ENCODE measurements at regions not wholly inside any gene's neighbourhood (a gene's known extent, or its start where the extent isn't known, plus 50 kb on each side); places are given as distances from the start of the nearest gene placed in this dataset.
A peak's percentile ranks its signal among the peaks of the same experiment; 100 is the strongest.

DNA sequence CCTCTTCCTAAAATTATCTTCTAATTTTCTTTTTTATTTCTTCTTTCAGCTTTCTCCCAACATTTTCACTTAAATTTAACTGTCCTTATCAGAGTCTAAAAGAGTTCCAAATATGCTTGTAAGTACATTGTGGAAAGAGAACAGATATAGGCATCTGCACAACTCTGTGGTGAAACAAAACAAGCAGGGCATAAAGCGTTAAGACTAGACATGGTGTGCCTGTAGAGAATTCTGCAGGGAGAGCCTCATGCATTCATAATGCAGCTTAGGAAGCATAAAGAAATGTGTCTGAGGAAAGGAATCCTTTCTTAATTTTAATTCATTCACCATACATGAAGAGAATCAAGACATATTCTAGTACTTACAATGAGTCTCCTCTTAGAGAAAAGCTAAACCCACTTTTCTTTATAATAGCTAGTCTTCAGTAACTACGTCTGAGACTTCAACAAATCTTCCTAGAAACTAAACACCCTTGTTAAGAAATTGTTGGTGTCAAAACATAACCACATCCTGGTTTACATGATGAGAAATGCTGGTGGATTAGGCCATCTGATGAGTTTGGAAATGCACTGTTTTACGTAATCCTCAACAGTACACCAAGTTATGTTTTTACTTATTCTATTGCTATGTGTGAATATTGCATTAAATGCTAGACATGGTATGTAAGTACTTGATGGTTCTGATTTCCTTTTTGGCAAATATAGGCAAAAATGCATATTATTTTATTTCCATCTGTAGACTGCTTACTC, 307.8 kb upstream of the GIMD1 start:
- Histone ChIP-seq H3K27ac (no peak overlapping the region), H3K9me3 (replicated peaks) (no peaks in the 10 kb centered on the region), H3K4me1 (no peaks in the 10 kb centered on the region), H3K27me3 (no peaks in the 10 kb centered on the region), H3K36me3 (no peaks in the 10 kb centered on the region), H3K4me3 (no peak overlapping the region)
- DNase-seq = no peak

DNA sequence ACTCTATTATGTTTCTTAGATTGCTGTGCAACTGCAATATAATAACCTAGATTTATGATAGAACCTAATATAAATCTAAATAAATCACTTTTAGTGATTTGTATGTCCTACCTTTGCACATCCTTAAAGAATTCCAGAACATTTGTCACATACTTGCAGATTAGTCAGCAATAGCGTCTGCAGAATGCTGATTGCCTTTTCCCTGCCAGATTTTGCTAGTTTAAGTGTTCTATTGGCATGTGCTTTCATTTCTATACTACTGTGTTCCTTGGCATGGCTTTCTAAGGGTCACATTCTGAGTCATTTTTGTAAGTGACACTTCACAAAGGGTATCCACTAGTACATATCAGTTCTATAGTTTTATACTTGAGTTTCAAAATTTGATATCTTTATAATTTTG, 303.1 kb upstream of the GIMD1 start:
- no peaks in the 10 kb centered on the region for H3K27me3 ChIP-seq
- no peak overlapping the region for H3K27ac ChIP-seq
- no peaks in the 10 kb centered on the region; the same call in 1 of the 2 replicates for H3K9me3 ChIP-seq (replicated peaks)
- no peaks in the 10 kb centered on the region for H3K4me1 ChIP-seq
- no peak overlapping the region for H3K4me3 ChIP-seq
- no peaks in the 10 kb centered on the region for H3K36me3 ChIP-seq
- no peak for DNase-seq

DNA sequence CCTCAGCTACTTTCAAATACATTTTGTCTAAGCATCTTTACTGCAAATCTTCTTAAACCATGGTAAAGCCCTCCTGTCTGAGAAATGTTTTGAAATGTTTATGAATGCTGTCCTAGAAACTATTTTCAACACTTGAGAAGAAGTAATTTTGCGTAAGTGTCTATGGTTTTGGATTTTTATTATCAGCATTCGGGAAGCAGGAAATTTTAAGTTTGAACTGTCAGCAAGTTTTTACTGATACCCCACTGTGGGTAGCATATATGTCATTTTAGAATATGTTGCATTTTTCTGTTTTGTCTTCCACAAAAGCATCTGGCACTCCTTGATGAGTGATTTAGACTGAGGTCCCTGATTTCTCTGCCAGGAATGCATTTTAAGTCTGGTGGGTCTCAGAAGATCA, 302.4 kb upstream of the GIMD1 start:
- H3K27ac ChIP-seq = no peak overlapping the region
- no peaks in the 10 kb centered on the region for H3K27me3 ChIP-seq
- DNase-seq = no peak
- H3K9me3 ChIP-seq (replicated peaks) = no peaks in the 10 kb centered on the region; the same call in 1 of the 2 replicates
- H3K4me1 ChIP-seq = no peaks in the 10 kb centered on the region
- no peaks in the 10 kb centered on the region for H3K36me3 ChIP-seq
- no peak overlapping the region for H3K4me3 ChIP-seq

DNA sequence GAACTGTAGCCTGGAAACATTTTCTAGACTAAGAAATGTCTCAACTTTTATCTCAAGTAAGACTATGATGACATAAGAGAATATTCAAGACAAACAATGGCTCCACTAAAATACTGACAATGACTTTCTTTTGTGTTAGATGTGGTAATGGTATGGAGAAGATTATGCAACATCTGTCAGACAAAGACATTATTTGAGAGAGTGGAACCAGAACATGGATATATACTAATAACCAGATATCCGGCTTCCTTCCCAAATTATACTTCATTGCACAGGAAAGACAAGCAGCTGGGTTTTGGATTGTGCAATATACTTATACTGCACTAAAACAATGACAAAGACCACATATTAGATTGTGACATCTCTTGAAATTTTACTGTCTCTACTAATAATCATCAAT, 290.8 kb upstream of the GIMD1 start:
- no peak overlapping the region for H3K4me3 ChIP-seq
- no peak overlapping the region for H3K27ac ChIP-seq
- H3K36me3 ChIP-seq = no peaks in the 10 kb centered on the region
- H3K9me3 ChIP-seq (replicated peaks) = no peaks in the 10 kb centered on the region
- peak in 1 of 2 experiments; percentile 9 for DNase-seq
- H3K27me3 ChIP-seq = no peaks in the 10 kb centered on the region
- H3K4me1 ChIP-seq = 0 out of 2 replicates have a peak, but pooled peaks cover 3% of the 10 kb centered on the region

DNA sequence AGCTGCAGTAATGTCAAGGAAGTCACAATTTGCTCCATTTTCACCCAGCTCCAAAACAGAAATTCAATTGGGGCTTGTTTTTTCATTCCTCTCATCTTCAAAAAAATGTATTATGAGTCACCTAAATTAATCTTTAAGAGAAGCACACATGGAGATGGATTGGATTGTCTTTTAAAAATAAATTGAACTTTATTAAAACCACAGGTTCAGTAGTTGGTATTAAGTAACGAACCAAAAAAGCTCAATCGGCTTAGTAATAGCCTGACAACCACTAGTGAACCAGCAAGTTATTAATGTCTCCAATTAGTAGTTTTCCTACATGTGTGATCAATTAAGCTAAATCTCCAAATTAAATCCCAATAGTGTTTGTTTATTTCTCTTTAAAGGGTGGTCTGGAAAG, 283.5 kb upstream of the GIMD1 start:
- Histone ChIP-seq H3K4me1 (no peaks in the 10 kb centered on the region), H3K27ac (no peak overlapping the region), H3K4me3 (no peak overlapping the region), H3K36me3 (no peaks in the 10 kb centered on the region), H3K9me3 (replicated peaks) (no peaks in the 10 kb centered on the region), H3K27me3 (no peaks in the 10 kb centered on the region)
- no peak for DNase-seq

DNA sequence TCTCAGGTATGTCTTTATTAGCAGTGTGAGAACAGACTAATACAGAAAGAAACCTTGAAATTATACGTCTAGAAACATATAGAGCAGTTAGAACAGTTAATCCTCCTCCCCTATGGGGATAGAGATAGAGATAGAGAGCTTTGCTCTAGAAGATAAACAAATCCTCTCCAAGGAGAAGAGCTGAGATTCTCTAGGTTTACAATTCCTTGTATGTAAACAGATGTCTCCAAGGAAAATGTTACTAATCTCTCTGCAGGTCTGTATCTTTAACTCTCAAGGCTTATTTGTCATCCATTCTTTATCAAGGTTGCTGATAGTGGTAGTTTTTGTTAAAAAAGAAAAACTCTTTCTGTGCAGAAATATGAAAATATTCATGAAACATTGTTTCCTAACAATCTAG, 282.1 kb upstream of the GIMD1 start:
- H3K27me3 ChIP-seq = no peaks in the 10 kb centered on the region
- H3K4me1 ChIP-seq = no peaks in the 10 kb centered on the region
- no peaks in the 10 kb centered on the region for H3K36me3 ChIP-seq
- no peak overlapping the region for H3K27ac ChIP-seq
- H3K9me3 ChIP-seq (replicated peaks) = no peaks in the 10 kb centered on the region
- DNase-seq = no peak
- H3K4me3 ChIP-seq = no peak overlapping the region

DNA sequence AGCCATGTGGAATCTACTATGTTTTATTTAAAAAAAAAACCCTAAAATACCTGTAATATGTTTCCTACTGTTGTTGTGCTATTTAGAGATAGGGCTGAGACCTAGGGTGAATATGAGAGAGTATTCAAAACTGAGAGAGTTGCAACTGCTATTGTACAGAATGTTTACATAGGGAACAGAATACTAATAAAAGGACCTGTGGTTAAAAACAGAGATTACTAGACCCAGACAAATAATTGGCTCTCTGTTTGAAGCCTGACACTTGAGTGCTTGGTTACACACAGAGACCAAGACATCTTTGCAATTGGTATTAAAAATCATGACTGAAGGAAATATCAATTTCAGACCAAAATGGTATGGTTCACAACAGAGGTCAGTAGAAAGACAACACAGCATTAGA, 278.9 kb upstream of the GIMD1 start:
- no peaks in the 10 kb centered on the region for H3K36me3 ChIP-seq
- H3K27me3 ChIP-seq = no peaks in the 10 kb centered on the region
- no peak overlapping the region for H3K4me3 ChIP-seq
- DNase-seq = peak in 1 of 2 experiments; percentile 4
- no peak overlapping the region for H3K27ac ChIP-seq
- H3K4me1 ChIP-seq = no peaks in the 10 kb centered on the region
- H3K9me3 ChIP-seq (replicated peaks) = no peaks in the 10 kb centered on the region

DNA sequence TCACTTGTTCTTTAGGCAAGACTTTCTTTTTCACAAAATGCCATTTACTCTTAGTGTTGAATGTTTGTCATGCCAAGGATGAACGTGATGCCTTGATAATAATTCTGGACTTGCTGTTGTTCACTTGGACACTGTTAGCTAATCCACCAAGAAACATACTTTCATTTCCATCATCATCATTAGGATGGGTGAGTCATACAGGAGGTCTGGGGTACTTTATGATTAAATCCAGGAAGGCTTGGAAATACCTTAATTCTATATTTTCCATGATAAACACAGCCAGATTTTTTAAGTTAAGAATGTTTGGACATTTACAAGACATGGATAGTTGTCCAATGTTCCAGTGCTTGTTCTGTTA, 260.7 kb upstream of the GIMD1 start:
- Histone ChIP-seq H3K27me3 (no peaks in the 10 kb centered on the region), H3K9me3 (replicated peaks) (no peaks in the 10 kb centered on the region), H3K27ac (no peak overlapping the region), H3K4me1 (no peaks in the 10 kb centered on the region), H3K4me3 (no peak overlapping the region), H3K36me3 (no peaks in the 10 kb centered on the region)
- no peak for DNase-seq

DNA sequence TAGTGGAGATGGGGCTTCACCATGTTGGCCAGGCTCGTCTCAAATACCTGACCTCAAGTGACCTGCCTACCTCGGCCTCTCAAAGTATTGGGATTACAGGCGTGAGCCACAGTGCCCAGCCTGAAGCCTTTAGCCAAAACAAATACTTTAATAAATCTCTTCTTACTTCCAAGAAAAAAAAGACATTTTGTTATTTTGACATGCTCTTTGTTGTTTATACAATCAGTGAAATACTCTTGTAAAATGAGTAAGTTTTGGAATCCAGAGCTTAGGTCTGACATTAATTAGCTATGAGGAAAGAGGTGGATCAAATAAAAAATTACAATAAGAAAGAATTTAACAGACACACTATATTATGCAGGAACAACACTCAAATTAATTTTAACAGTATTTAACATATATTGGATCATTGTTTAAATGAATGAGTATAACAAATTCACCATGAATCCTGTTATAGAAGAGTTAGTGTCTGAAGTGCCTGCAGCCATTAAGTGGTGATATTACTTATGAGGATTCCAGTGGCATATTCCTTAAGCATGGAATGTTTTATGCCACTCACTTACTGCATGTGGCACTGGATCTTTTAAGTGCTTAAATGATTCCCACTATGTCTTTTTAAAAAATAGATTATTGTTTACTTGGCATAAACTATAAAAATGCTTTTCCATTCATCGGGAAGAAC, 260.1 kb upstream of the GIMD1 start:
- DNase-seq = no peak
- no peaks in the 10 kb centered on the region for H3K9me3 ChIP-seq (replicated peaks)
- H3K27ac ChIP-seq = no peak overlapping the region
- no peak overlapping the region for H3K4me3 ChIP-seq
- no peaks in the 10 kb centered on the region for H3K4me1 ChIP-seq
- H3K27me3 ChIP-seq = no peaks in the 10 kb centered on the region
- no peaks in the 10 kb centered on the region for H3K36me3 ChIP-seq

DNA sequence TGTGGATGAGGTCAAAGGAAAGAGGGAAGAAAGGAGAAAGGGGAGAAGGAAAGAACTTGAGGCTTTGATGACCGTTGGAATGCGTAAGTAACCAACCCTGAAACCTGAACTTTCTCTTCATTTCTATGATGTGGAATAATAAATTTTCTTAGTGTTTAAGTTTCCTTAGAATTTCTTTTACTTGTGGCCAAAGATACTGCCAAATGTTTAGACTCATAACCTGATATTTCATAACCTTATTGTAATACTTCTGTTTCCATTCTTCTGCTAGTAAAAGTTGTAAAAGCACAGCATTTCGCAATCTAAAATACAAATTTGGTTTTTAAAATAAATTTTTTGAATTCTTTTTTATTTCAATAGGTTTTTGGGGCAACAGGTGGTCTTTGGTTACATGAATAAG, 258.5 kb upstream of the GIMD1 start:
- Histone ChIP-seq H3K36me3 (no peaks in the 10 kb centered on the region), H3K9me3 (replicated peaks) (no peaks in the 10 kb centered on the region), H3K27ac (no peak overlapping the region), H3K4me1 (no peaks in the 10 kb centered on the region), H3K4me3 (no peak overlapping the region), H3K27me3 (no peaks in the 10 kb centered on the region)
- DNase-seq = no peak

DNA sequence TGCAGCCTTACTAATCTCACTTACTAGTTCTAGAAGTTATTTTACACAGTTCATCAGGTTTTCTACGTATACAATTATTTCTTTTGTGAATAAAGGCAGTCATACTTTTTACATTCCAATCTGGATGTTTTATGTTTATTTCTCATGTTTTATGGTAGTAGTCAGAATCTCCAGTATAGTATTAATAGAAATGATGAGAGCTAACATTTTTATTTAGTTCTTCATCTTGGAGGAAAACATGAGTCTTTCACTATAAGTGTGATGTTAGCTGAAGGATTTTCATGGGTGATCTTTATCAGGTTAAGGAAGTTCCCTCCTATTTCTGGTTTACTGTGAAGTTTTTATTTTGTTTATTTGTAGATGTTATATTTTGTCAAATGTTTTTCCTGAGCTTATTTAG, 256.1 kb upstream of the GIMD1 start:
- H3K36me3 ChIP-seq = no peaks in the 10 kb centered on the region
- H3K4me3 ChIP-seq = no peak overlapping the region
- no peaks in the 10 kb centered on the region for H3K4me1 ChIP-seq
- DNase-seq = no peak
- H3K9me3 ChIP-seq (replicated peaks) = no peaks in the 10 kb centered on the region
- no peaks in the 10 kb centered on the region for H3K27me3 ChIP-seq
- no peak overlapping the region for H3K27ac ChIP-seq

DNA sequence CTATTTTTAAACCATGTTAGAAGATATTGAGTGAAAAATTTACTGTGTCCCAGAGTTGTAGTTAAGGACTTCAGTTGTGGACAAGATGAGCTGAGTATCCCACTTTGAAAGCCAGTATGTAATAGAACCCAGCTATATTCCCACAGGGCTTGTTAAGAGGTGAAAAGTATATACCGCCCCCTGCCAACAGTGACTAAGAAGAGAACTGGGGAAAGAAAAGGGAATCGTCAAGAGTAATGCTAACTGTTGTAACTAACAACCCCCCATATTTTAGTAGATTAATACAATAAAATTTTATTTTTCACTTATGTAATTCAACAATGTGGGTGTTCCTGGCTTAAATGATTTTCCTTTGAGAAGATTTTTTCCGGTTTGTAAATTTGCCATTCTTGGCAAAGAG, 250.4 kb upstream of the GIMD1 start:
- DNase-seq = peak in 1 of 2 experiments; percentile 41

DNA sequence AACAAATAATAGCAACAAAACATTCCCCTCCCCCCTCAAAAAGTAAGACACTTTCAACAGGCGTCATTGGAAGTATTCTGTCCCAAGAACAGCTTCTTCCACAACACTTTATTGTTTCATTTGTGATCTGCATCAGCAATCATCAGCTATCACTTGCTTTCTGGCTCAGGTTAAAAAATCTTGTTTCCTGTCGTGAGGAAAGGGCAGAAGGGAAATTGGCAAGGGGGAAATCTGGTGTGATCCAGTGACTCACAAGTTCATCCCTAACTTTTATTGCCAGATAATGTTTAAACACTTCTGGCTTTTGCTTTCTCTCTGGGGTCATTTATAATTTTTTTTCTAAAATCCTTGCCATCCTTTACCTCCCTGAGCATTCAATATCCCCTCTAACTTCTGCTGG, 247.4 kb upstream of the GIMD1 start:
- Histone ChIP-seq H3K4me1 (no peaks in the 10 kb centered on the region), H3K36me3 (no peaks in the 10 kb centered on the region), H3K9me3 (replicated peaks) (no peaks in the 10 kb centered on the region), H3K27ac (no peak overlapping the region), H3K27me3 (no peaks in the 10 kb centered on the region), H3K4me3 (no peak overlapping the region)
- DNase-seq = no peak

More for the DNA sequence above, 250.4 kb upstream of the GIMD1 start:
- Histone ChIP-seq H3K9me3 (replicated peaks) (no peaks in the 10 kb centered on the region), H3K4me1 (no peaks in the 10 kb centered on the region), H3K27ac (no peak overlapping the region), H3K36me3 (no peaks in the 10 kb centered on the region), H3K4me3 (no peak overlapping the region), H3K27me3 (no peaks in the 10 kb centered on the region)

DNA sequence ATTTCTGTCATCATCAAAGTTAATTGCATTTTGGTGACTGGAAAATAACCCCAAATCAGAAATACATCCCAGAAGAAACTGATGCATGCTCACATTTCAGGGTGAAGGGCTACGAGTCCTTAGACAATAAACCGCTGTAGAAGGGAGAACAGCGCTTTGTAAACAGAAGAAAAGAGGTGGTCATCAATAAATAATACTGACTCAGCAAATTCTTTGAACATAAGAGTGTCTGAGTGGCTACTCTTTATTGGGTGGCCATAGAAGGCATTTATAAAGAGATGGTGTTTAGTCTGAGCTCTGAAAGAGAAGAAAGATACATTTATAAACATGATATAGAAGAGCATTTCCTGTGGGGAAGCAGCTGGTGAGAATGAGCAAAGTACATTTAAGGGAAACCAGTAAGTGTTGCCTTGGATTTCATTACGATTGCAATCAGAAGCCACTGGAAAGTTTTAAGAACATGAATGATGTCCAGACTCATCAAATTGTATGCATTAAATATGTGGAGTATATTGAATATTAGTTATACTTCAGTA, 246.9 kb upstream of the GIMD1 start:
- Histone ChIP-seq H3K27ac (no peak overlapping the region), H3K36me3 (no peaks in the 10 kb centered on the region), H3K27me3 (no peaks in the 10 kb centered on the region), H3K9me3 (replicated peaks) (no peaks in the 10 kb centered on the region), H3K4me1 (no peaks in the 10 kb centered on the region), H3K4me3 (no peak overlapping the region)
- no peak for DNase-seq

DNA sequence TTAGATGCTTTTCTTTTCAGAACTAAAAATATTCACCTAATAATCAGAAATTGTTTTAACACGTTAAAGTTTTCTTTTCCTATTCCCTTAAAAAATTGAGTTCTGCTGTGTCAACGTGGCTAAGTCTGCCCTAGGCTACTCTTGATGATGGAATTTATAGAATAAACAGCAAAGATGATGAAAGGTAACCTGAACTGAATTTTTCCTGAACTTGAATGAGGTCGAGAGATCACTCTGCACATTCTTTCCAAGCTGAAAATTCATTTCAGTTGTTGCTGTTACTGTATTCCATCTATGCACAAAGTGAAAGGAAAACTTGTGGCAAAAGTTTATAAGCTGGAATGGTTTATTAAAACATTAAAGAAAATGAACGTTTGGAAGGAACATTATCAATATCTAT, 245.9 kb upstream of the GIMD1 start:
- no peaks in the 10 kb centered on the region for H3K4me1 ChIP-seq
- H3K9me3 ChIP-seq (replicated peaks) = no peaks in the 10 kb centered on the region
- no peaks in the 10 kb centered on the region for H3K27me3 ChIP-seq
- no peak overlapping the region for H3K27ac ChIP-seq
- H3K4me3 ChIP-seq = no peak overlapping the region
- no peaks in the 10 kb centered on the region for H3K36me3 ChIP-seq
- no peak for DNase-seq

DNA sequence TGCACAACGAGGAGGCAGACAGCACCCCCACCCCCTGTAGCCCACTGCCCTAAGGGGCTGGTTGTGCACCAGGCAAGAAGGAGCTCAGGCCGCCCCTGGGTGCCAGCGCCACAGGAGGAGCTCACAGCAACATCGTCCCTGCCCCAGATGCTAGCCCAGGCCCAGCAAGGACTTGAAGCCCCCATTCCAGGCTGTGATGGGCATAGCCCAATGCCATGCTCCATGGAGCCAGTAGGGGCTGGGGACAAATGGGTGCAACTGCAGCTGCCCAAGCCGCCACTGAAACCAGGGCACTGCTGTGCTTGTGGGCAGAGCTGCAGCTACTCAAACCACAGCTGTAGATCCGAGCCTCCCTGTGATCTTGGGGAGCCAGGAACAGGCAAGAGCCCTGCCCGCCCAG, 241.3 kb upstream of the GIMD1 start:
- Histone ChIP-seq H3K36me3 (no peaks in the 10 kb centered on the region), H3K27me3 (no peaks in the 10 kb centered on the region), H3K4me3 (no peak overlapping the region), H3K4me1 (no peaks in the 10 kb centered on the region), H3K9me3 (replicated peaks) (no peaks in the 10 kb centered on the region), H3K27ac (no peak overlapping the region)
- DNase-seq = no peak

Measured in SJCRH30 (cell line).